ENCODE measurements at regions not wholly inside any gene's neighbourhood (a gene's known extent, or its start where the extent isn't known, plus 50 kb on each side); places are given as distances from the start of the nearest gene placed in this dataset.

- no peak for TF ChIP-seq SMAD3 (CRISPR knock-in tag; IDR thresholded peaks at IDR 0.05; ENCODE audit: borderline replicate concordance)
- no peak for TF ChIP-seq CREM (CRISPR knock-in tag; IDR thresholded peaks at IDR 0.05)
- TF ChIP-seq ZNF317 (CRISPR knock-in tag; IDR thresholded peaks at IDR 0.05; ENCODE audit: borderline replicate concordance, low read depth), result no peak
- TF ChIP-seq NR1H2 (CRISPR knock-in tag; IDR thresholded peaks at IDR 0.05), result no peak
- no peak for TF ChIP-seq IRF1 (CRISPR knock-in tag; IDR thresholded peaks at IDR 0.05)
- no peak for TF ChIP-seq CREB1 (CRISPR knock-in tag; IDR thresholded peaks at IDR 0.05)
- TF ChIP-seq, protein P1, sequence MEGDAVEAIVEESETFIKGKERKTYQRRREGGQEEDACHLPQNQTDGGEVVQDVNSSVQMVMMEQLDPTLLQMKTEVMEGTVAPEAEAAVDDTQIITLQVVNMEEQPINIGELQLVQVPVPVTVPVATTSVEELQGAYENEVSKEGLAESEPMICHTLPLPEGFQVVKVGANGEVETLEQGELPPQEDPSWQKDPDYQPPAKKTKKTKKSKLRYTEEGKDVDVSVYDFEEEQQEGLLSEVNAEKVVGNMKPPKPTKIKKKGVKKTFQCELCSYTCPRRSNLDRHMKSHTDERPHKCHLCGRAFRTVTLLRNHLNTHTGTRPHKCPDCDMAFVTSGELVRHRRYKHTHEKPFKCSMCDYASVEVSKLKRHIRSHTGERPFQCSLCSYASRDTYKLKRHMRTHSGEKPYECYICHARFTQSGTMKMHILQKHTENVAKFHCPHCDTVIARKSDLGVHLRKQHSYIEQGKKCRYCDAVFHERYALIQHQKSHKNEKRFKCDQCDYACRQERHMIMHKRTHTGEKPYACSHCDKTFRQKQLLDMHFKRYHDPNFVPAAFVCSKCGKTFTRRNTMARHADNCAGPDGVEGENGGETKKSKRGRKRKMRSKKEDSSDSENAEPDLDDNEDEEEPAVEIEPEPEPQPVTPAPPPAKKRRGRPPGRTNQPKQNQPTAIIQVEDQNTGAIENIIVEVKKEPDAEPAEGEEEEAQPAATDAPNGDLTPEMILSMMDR (IDR thresholded peaks at IDR 0.05), result no peak
- no peak for TF ChIP-seq ATF2 (CRISPR knock-in tag; IDR thresholded peaks at IDR 0.05; ENCODE audit: borderline replicate concordance, low read depth)
Measured at GRCh38 chr20:12737497-12737896, 271.3 kb upstream of the SPTLC3 start.

Measured in WTC11 (cell line).